ENCODE measurements at regions not wholly inside any gene's neighbourhood (a gene's known extent, or its start where the extent isn't known, plus 50 kb on each side); places are given as distances from the start of the nearest gene placed in this dataset.

DNA sequence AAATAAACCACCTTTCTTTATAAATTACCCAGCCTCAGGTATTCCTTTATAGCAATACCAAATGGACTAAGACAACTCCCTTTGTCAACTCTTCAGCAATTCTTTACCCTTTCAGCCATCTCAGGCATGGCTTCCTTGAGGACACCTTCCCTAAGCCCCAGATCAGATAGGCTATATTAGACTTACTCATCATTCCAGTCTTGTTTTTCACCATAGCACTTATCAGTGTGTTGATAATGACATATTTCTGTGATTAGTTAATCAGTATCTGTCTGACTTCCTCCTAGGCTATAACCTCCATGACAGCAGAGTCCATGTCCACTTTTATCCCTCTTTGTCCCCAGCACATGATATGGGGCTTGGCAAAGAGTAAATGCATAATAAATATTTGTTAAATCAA, 238.1 kb downstream of the ACTL7B start:
- ChIA-PET POLR2A (no interaction called here), CTCF (no interaction called here)
- TF ChIP-seq, protein P1, sequence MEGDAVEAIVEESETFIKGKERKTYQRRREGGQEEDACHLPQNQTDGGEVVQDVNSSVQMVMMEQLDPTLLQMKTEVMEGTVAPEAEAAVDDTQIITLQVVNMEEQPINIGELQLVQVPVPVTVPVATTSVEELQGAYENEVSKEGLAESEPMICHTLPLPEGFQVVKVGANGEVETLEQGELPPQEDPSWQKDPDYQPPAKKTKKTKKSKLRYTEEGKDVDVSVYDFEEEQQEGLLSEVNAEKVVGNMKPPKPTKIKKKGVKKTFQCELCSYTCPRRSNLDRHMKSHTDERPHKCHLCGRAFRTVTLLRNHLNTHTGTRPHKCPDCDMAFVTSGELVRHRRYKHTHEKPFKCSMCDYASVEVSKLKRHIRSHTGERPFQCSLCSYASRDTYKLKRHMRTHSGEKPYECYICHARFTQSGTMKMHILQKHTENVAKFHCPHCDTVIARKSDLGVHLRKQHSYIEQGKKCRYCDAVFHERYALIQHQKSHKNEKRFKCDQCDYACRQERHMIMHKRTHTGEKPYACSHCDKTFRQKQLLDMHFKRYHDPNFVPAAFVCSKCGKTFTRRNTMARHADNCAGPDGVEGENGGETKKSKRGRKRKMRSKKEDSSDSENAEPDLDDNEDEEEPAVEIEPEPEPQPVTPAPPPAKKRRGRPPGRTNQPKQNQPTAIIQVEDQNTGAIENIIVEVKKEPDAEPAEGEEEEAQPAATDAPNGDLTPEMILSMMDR (IDR thresholded peaks at IDR 0.05), result no peak
- Mint-ChIP-seq H3K27me3 (no peaks in the 10 kb centered on the region), H3K9me3 (no peaks in the 10 kb centered on the region), H3K27ac (no peak overlapping the region), H3K4me1 (no peaks in the 10 kb centered on the region), H3K4me3 (no peak overlapping the region), H3K36me3 (ENCODE audit: low read depth) (no peaks in the 10 kb centered on the region)
- DNase-seq, result no peak
- no peak for ATAC-seq (ENCODE audit: low read depth)
- intact Hi-C loops (cut with micrococcal nuclease), result no loop called here

DNA sequence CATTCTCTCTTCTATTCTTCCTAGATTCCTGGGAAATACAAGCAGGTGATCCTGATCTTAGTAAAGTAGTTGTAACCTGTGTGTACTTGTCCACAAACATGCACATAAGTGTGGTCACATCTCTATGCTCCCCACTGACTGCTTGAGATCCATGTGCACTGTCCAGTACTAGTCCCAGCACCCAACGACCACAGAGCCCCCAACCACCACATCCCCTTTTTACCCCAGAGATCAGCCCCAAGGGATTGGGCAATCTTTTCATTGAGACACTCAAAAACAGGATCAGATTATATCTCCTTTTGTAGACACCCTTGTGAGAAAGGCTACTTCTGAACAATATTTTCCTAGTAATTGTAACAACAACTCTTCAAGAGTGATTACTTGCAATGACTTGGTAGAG, 240.6 kb downstream of the ACTL7B start:
- Mint-ChIP-seq H3K4me3 (no peak overlapping the region), H3K4me1 (no peaks in the 10 kb centered on the region), H3K27ac (no peak overlapping the region), H3K27me3 (no peaks in the 10 kb centered on the region), H3K36me3 (ENCODE audit: low read depth) (no peaks in the 10 kb centered on the region), H3K9me3 (no peaks in the 10 kb centered on the region)
- POLR2A ChIA-PET, result no interaction called here
- DNase-seq (no peak), ATAC-seq (ENCODE audit: low read depth) (no peak)
- TF ChIP-seq, protein P1 (IDR thresholded peaks at IDR 0.05), result no peak
- CTCF ChIA-PET, result no interaction called here
- intact Hi-C loops (cut with micrococcal nuclease), result no loop called here

DNA sequence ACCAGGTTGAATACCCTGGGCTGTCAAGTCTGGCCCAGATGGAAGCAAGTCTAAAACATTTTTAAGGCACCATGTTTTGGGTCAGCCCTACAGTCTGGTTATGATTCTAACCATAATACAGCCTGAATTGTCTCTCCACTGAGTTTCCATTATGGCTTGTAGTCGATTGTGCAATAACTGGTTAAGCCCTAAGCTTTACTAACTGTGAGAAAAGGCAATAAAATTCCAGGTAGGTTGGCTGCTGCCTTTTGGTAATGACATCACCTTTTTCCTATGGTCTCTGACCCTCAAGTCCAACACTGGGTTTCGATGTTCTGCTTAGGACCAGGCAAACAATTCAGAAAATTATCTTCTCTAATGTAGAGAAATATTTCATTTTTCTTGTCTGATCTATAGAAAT, 243.3 kb downstream of the ACTL7B start:
- H3K9me3 Mint-ChIP-seq, result no peaks in the 10 kb centered on the region
- DNase-seq (no peak), ATAC-seq (ENCODE audit: low read depth) (no peak)
- no peak overlapping the region for H3K4me3 Mint-ChIP-seq
- H3K4me1 Mint-ChIP-seq, result no peaks in the 10 kb centered on the region
- intact Hi-C loops (cut with micrococcal nuclease), result no loop called here
- ChIA-PET POLR2A (no interaction called here), CTCF (no interaction called here)
- no peak overlapping the region for H3K27ac Mint-ChIP-seq
- H3K36me3 Mint-ChIP-seq (ENCODE audit: low read depth), result no peaks in the 10 kb centered on the region
- H3K27me3 Mint-ChIP-seq, result no peaks in the 10 kb centered on the region
- TF ChIP-seq, protein P1 (IDR thresholded peaks at IDR 0.05), result no peak

DNA sequence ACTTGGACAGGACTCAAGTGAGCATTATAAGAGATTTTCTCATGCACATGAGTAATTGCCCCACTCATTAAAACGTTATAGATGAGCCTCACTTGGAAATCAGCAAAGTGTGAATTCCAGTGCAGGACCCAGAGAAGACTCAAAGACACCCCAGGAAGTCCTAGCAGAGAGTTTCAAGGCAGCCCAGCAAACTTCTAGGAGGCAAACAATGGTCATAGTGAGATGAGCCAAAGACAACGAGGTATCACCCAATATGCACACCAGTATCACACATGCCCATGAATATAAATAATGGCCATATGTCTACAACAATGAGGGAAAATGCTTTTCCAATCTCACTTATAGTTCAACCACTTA, 245.9 kb downstream of the ACTL7B start:
- TF ChIP-seq, protein P1 (IDR thresholded peaks at IDR 0.05), result no peak
- ATAC-seq (ENCODE audit: low read depth) (no peak), DNase-seq (no peak)
- ChIA-PET POLR2A (no interaction called here), CTCF (no interaction called here)
- Mint-ChIP-seq H3K36me3 (ENCODE audit: low read depth) (no peaks in the 10 kb centered on the region), H3K27me3 (no peaks in the 10 kb centered on the region), H3K27ac (no peak overlapping the region), H3K4me1 (no peaks in the 10 kb centered on the region), H3K4me3 (no peak overlapping the region), H3K9me3 (no peaks in the 10 kb centered on the region)
- intact Hi-C loops (cut with micrococcal nuclease), result no loop called here

DNA sequence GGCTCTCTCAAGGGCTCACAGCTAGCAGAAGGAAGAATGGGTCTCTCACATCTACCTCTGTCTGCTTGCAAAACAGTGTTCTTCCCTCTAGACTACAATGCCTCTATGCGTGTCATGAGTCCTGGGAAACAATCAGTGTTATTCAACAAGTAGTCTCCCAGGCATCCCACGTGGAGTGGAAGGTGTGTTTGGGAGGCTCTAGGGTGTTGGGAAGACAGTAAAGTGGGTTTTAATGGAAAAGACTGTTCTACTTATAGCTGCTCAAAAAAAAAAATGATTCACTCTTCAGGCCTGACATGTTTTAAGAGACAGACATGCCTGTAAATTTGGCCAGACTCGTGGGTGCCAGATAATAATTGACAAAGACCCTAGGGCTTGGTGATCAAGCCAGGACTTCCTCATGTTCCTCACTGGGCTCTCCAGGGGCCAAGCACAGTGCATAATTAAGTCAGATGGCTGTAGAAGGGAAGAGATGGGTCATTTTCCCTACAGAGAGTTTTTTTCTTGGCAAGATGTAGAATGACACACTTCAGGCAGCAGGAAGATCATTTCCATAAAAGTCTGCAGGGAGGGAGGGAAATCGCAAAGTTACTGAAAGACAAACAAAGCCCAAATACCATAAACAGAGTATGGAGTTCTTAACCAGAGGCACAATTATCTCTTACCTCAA, 246.4 kb downstream of the ACTL7B start:
- Mint-ChIP-seq H3K36me3 (ENCODE audit: low read depth) (no peaks in the 10 kb centered on the region), H3K27ac (no peak overlapping the region), H3K4me3 (no peak overlapping the region), H3K9me3 (no peaks in the 10 kb centered on the region), H3K4me1 (no peaks in the 10 kb centered on the region), H3K27me3 (no peaks in the 10 kb centered on the region)
- DNase-seq, result no peak
- POLR2A ChIA-PET, result no interaction called here
- no peak for ATAC-seq (ENCODE audit: low read depth)
- intact Hi-C loops (cut with micrococcal nuclease), result no loop called here
- TF ChIP-seq, protein P1 (IDR thresholded peaks at IDR 0.05), result no peak
- CTCF ChIA-PET, result no interaction called here
